GM06990 (cell line): ENCODE measurements at regions not wholly inside any gene's neighbourhood (a gene's known extent, or its start where the extent isn't known, plus 50 kb on each side); places are given as distances from the start of the nearest gene placed in this dataset.

Source experiments
- DNase-seq: peaks from one replicate; pipeline ENCODE4 v3.0.0-alpha.2; 2011; ENCODE audit not compliant: insufficient read length; ENCODE audit errors: extremely low read depth
- H3K27me3 ChIP-seq: replicated peaks from 2 replicates; pipeline ENCODE4 v1.6.0; 2011; ENCODE audit warnings: low read length; ENCODE audit not compliant: control insufficient read depth, insufficient read depth
- H3K36me3 ChIP-seq: 2 replicates; pipeline ENCODE4 v1.5.1; 2011; ENCODE audit warnings: low read length; ENCODE audit not compliant: control insufficient read depth, insufficient read depth
- H3K4me3 ChIP-seq: replicated peaks from 2 replicates; pipeline ENCODE4 v1.5.1; 2011; ENCODE audit warnings: low read depth, mild to moderate bottlenecking, control low read depth, low read length
- TF ChIP-seq, protein P1 (sequence below): IDR thresholded peaks from 2 replicates; pipeline ENCODE4 v1.5.1; 2011; ENCODE audit warnings: low read length, control low read depth, mild to moderate bottlenecking, inconsistent platforms; ENCODE audit not compliant: insufficient read depth, poor library complexity, severe bottlenecking

DNA sequence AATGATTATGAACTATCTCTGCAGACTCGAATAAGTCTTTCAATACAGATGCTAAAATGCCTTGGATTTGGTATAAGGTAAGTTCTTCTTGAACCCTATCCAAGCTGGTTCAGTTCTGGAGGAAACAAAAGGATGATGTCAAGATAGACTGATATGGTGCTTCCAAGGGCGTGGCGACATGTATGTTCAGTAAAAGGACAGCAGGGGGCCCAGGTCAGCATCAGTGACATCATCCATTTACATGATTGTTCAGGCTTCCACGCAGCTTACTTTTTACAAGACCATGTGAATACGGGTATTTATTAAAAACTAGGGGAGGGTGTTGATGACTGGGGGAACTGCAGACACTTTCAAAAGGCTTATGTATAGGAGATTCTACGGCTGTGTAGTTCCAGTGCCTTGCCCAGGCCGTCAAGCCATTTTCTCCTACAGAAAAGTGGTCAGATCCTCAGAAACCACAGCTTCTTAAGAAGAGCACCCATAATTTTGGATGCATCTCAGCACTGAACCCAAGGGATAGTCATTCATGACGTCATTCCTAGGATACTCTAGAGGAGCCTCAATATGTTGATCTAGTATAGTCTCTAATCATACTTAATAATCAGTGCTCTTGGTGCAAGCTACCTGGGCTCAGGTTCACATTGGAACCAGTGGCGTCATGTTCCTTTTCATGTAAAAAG, 527.7 kb downstream of the FUT8 start:
- Histone ChIP-seq H3K27me3 (peaks cover 2% of the 10 kb centered on the region), H3K4me3 (no peak overlapping the region), H3K36me3 (no peaks in the 10 kb centered on the region)
- no peak for DNase-seq
- TF ChIP-seq, protein P1, sequence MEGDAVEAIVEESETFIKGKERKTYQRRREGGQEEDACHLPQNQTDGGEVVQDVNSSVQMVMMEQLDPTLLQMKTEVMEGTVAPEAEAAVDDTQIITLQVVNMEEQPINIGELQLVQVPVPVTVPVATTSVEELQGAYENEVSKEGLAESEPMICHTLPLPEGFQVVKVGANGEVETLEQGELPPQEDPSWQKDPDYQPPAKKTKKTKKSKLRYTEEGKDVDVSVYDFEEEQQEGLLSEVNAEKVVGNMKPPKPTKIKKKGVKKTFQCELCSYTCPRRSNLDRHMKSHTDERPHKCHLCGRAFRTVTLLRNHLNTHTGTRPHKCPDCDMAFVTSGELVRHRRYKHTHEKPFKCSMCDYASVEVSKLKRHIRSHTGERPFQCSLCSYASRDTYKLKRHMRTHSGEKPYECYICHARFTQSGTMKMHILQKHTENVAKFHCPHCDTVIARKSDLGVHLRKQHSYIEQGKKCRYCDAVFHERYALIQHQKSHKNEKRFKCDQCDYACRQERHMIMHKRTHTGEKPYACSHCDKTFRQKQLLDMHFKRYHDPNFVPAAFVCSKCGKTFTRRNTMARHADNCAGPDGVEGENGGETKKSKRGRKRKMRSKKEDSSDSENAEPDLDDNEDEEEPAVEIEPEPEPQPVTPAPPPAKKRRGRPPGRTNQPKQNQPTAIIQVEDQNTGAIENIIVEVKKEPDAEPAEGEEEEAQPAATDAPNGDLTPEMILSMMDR = peak; percentile 47

DNA sequence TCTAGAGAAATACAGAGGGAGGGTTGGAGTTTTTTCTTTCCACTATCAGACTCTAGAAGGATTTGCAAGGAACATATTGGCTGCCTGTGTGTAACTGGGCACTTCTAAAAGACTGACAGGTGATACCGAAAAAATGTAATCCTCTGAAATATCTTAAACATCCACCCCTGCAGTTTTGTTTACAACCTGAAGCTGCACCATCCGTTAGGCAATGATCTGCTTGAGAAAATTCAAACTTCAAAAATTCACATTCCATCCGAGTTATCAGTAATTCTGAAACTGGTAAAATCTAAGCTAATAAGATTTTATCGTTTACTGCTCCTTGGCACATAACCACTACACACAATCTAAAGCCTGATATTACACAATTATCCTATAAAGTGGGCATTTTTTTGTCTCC, 528.6 kb downstream of the FUT8 start:
- Histone ChIP-seq H3K4me3 (no peak overlapping the region), H3K27me3 (peaks cover 2% of the 10 kb centered on the region), H3K36me3 (no peaks in the 10 kb centered on the region)
- no peak for DNase-seq
- TF ChIP-seq, protein P1 = no peak

DNA sequence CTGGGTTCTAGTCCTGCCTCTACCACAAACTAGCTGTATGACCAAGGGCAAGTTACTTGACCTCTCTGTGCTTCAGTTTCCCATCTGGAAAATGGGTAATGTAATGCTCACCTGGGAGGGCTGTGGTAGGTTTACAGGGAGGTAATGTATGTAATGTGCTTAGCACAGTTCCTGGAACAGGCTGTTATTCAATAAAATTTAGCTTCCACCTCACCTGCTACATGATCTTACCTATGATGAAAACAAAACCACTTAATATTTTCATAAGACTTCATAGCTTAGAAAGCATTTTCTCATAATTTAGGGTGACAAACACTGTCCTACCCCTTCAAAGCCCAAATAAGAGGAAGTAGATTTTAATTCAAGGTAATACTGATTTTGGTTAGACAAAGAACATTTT, 530.6 kb downstream of the FUT8 start:
- Histone ChIP-seq H3K4me3 (no peak overlapping the region), H3K36me3 (no peaks in the 10 kb centered on the region), H3K27me3 (peaks cover 2% of the 10 kb centered on the region)
- TF ChIP-seq, protein P1 = no peak
- no peak for DNase-seq

DNA sequence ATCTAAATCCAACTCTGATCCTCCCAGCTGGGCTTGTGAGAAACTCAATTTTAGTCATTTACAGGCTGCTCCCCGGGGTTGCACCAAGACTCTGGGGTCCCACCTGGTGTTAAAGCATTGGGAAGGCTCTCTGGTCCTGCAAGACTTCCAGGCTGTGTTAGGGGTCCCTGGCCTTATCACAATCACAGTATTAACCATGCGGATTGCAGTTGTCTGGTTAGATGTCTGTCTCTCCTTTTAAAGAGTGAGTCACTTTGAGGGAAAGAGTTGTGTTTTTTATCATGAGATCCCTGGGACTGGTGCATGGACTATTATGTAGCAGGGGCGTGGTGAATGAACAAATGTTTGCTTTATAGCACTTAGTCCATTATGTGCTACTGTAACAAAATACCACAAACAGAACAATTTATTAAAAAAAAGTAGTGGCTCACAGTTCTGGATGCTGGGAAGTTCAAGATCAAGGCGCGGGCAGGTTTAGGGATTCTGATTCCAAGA, 531.4 kb downstream of the FUT8 start:
- TF ChIP-seq, protein P1 = no peak
- peaks cover 2% of the 10 kb centered on the region for H3K27me3 ChIP-seq
- no peaks in the 10 kb centered on the region for H3K36me3 ChIP-seq
- no peak for DNase-seq
- no peak overlapping the region for H3K4me3 ChIP-seq

DNA sequence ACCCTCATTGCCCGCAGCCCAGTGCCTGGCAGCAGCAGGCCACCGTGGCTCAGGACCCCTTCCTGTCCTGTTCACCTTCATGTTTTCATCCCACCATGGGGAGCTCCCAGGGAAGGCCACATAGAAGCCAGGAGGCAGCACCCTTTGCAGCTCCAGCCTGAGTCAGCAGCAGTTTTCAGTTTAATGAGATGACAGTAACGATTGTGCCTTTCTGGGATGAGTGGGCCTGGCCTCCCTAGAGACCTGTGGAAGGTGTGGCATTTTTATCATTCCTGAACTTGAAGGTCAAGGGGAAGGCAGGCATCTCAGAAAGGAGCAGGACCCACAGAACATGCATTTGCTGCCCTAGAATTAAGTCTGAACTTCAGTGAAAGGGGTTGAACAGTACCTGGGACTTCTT, 532.8 kb downstream of the FUT8 start:
- Histone ChIP-seq H3K27me3 (peaks cover 2% of the 10 kb centered on the region), H3K36me3 (no peaks in the 10 kb centered on the region), H3K4me3 (no peak overlapping the region)
- TF ChIP-seq, protein P1 = no peak
- DNase-seq = no peak
